HL-60 (cell line): ENCODE measurements at regions not wholly inside any gene's neighbourhood (a gene's known extent, or its start where the extent isn't known, plus 50 kb on each side); places are given as distances from the start of the nearest gene placed in this dataset.
"Not testable (repeated sequence)": the region's sequence is repeated elsewhere in the genome, so short reads cannot be mapped to it uniquely, and the experiment has no call there.

Source experiments
- DNase-seq, 2 experiments: peaks; one replicate each; pipeline ENCODE4 v3.0.0-alpha.2; 2010 to 2020; ENCODE audit warnings: low read depth in 1 of 2, low spot score in 1 of 2
- H3K27ac ChIP-seq: fragments of 250-450 bp; sonication (Bioruptor Pico); replicated peaks from 2 replicates; pipeline ENCODE4 v1.5.1; 2020; ENCODE audit warnings: mild to moderate bottlenecking, moderate library complexity
- H3K27me3 ChIP-seq: fragments of 250-450 bp; sonication (Bioruptor Pico); 2 replicates; pipeline ENCODE4 v1.5.1; 2021; ENCODE audit warnings: mild to moderate bottlenecking, moderate library complexity; ENCODE audit not compliant: insufficient read depth, poor library complexity, severe bottlenecking
- H3K4me3 ChIP-seq: replicated peaks from 2 replicates; pipeline ENCODE4 v1.5.1; 2011; ENCODE audit warnings: mild to moderate bottlenecking, control low read depth, low read length; ENCODE audit not compliant: insufficient read depth
- GABPA ChIP-seq: IDR thresholded peaks from 2 replicates; pipeline ENCODE4 v1.6.1; 2012; ENCODE audit warnings: low read depth
- POLR2AphosphoS5 ChIP-seq: IDR thresholded peaks from 2 replicates; pipeline ENCODE4 v1.6.1; 2012; ENCODE audit warnings: low read depth
- SPI1 ChIP-seq: IDR thresholded peaks from 2 replicates; pipeline ENCODE4 v1.6.1; 2012; ENCODE audit warnings: low read depth, mild to moderate bottlenecking, borderline replicate concordance
- TF ChIP-seq, protein P1 (sequence below): IDR thresholded peaks from one replicate; pipeline ENCODE4 v1.5.1; 2011; ENCODE audit warnings: low read length, control low read depth, inconsistent platforms; ENCODE audit not compliant: insufficient read depth
- TF ChIP-seq, protein P2 (sequence below): IDR thresholded peaks from 2 replicates; pipeline ENCODE4 v1.6.1; 2012; ENCODE audit warnings: low read depth; ENCODE audit not compliant: insufficient replicate concordance

GRCh38 chr13:61094865-61095264 lies 320.8 kb downstream of the PCDH20 start:
- TF ChIP-seq, protein P1, sequence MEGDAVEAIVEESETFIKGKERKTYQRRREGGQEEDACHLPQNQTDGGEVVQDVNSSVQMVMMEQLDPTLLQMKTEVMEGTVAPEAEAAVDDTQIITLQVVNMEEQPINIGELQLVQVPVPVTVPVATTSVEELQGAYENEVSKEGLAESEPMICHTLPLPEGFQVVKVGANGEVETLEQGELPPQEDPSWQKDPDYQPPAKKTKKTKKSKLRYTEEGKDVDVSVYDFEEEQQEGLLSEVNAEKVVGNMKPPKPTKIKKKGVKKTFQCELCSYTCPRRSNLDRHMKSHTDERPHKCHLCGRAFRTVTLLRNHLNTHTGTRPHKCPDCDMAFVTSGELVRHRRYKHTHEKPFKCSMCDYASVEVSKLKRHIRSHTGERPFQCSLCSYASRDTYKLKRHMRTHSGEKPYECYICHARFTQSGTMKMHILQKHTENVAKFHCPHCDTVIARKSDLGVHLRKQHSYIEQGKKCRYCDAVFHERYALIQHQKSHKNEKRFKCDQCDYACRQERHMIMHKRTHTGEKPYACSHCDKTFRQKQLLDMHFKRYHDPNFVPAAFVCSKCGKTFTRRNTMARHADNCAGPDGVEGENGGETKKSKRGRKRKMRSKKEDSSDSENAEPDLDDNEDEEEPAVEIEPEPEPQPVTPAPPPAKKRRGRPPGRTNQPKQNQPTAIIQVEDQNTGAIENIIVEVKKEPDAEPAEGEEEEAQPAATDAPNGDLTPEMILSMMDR: no peak
- TF ChIP-seq POLR2AphosphoS5 (no peak), GABPA (no peak), SPI1 (no peak)
- TF ChIP-seq, protein P2, sequence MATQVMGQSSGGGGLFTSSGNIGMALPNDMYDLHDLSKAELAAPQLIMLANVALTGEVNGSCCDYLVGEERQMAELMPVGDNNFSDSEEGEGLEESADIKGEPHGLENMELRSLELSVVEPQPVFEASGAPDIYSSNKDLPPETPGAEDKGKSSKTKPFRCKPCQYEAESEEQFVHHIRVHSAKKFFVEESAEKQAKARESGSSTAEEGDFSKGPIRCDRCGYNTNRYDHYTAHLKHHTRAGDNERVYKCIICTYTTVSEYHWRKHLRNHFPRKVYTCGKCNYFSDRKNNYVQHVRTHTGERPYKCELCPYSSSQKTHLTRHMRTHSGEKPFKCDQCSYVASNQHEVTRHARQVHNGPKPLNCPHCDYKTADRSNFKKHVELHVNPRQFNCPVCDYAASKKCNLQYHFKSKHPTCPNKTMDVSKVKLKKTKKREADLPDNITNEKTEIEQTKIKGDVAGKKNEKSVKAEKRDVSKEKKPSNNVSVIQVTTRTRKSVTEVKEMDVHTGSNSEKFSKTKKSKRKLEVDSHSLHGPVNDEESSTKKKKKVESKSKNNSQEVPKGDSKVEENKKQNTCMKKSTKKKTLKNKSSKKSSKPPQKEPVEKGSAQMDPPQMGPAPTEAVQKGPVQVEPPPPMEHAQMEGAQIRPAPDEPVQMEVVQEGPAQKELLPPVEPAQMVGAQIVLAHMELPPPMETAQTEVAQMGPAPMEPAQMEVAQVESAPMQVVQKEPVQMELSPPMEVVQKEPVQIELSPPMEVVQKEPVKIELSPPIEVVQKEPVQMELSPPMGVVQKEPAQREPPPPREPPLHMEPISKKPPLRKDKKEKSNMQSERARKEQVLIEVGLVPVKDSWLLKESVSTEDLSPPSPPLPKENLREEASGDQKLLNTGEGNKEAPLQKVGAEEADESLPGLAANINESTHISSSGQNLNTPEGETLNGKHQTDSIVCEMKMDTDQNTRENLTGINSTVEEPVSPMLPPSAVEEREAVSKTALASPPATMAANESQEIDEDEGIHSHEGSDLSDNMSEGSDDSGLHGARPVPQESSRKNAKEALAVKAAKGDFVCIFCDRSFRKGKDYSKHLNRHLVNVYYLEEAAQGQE: no peak
- peaks cover 2% of the 10 kb centered on the region for H3K27me3 ChIP-seq
- no peak overlapping the region for H3K27ac ChIP-seq
- no peak overlapping the region for H3K4me3 ChIP-seq
- DNase-seq: no peak

- H3K4me3 ChIP-seq, H3K27me3 ChIP-seq, H3K27ac ChIP-seq, DNase-seq: not testable (repeated sequence)
These were observed 325.8 kb downstream of the PCDH20 start for GRCh38 chr13:61089894-61090293.

DNA sequence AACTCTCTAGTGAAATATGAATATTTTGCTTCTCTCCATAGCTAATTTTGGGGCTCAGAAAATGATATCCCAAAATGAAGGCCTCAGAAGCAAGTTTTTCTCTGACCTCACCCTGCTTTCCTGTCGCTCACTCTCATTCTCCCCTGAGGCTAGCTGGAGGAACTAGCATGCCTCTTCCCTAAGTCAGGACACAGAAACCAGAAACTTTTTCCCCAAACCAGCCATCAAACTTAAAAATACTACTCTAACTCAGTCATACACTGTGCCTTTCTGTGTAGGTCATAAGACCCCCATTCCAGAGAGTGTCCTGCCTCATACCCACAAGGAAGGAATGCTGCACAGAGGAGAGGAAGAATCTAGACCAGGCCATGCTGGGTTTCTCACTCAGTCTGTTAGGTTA lies 329.6 kb downstream of the PCDH20 start:
- H3K27me3 ChIP-seq: peaks cover 2% of the 10 kb centered on the region
- no peak overlapping the region for H3K27ac ChIP-seq
- no peak overlapping the region for H3K4me3 ChIP-seq
- no peak for DNase-seq
- TF ChIP-seq, protein P1: no peak
- TF ChIP-seq GABPA (no peak), POLR2AphosphoS5 (no peak)
- TF ChIP-seq, protein P2: no peak

DNA sequence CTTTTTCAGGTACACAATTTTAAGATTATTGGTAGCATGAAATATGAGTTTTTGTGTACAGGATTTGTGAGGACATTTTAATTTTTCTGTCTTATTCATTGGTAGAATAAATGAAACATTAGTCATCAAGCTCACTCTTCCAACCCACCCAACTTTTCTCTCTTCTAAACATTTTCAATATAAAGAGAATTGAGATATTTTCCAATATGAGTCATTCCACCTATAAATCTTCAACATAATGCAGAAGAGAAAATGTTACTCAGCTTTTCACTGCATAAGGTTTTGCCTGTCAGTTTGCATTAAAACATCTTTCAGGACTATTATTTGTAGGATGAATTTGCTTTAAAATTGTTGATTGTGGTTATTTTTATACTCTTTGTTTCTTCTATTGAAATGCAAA lies 330.7 kb downstream of the PCDH20 start:
- DNase-seq: no peak
- TF ChIP-seq, protein P1: no peak
- TF ChIP-seq POLR2AphosphoS5 (no peak), SPI1 (no peak), GABPA (no peak)
- TF ChIP-seq, protein P2: no peak

More for the DNA sequence above, 330.7 kb downstream of the PCDH20 start:
- peaks cover 2% of the 10 kb centered on the region for H3K27me3 ChIP-seq
- no peak overlapping the region for H3K27ac ChIP-seq
- H3K4me3 ChIP-seq: no peak overlapping the region
